Nucleus accumbens (tissue), 56 donors: ENCODE measurements at regions not wholly inside any gene's neighbourhood (a gene's known extent, or its start where the extent isn't known, plus 50 kb on each side); places are given as distances from the start of the nearest gene placed in this dataset.

Experiments
- DNase-seq, 56 donors: peaks; one replicate each; lab custom pipeline; 2025; lab: John Stamatoyannopoulos, UW

- no peak for DNase-seq
These were observed 213.1 kb downstream of the FOXL1 start for GRCh38 chr16:86791287-86792035.

DNA sequence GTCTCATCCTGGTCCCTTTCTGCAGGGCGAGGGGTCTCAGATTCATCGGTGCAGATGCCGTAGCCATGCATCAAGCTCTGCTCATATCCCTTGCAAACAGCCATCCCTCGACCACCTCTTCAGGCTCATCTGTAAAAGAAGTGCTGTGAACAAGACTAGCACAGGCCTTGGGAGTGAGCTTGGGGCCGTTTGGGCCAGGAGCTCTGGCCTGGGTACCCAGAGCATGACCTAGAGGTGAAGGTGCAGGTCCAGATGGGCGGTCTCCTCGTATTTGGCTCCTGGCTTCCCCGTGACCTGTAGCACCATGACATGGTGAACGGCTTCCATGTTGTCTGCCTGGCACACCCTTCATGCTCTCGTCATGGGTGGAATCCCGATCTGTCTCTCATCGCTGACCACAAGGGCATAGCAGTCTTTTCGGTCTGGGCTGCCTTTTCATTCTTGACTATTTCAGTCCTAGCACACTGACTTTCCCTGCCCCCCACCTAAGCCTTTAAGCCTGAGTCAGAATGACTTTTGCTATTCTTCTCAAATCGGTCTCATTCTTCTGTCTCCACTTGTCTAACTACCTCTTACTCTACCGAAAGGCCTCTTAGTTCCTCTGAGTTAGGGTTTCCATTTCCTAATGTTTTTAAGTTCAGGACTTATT, 216.0 kb downstream of the FOXL1 start:
- DNase-seq: no peak

- DNase-seq: no peak
These were observed 219.4 kb downstream of the FOXL1 start for GRCh38 chr16:86797700-86798099.

- no peak for DNase-seq
These were observed 220.1 kb downstream of the FOXL1 start for GRCh38 chr16:86798247-86799041.

DNA sequence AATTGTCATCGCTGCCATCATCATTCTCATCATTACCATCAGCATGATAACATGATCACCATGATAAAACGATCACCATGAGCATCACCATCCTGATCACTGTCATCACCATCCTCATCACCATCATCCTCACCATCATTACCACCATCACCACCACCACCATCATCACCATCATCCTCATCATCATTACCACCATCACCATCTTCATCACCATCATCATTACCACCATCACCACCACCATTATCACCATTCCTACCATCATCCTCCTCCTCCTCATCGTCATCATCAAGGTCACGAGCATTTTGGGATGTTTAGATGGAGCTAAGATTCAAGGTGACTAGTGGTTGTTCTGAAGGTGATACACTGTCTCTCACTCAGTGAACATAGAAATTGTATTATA, 221.0 kb downstream of the FOXL1 start:
- DNase-seq: no peak

GRCh38 chr16:86800894-86801293, 222.5 kb downstream of the FOXL1 start:
- DNase-seq: no peak

DNA sequence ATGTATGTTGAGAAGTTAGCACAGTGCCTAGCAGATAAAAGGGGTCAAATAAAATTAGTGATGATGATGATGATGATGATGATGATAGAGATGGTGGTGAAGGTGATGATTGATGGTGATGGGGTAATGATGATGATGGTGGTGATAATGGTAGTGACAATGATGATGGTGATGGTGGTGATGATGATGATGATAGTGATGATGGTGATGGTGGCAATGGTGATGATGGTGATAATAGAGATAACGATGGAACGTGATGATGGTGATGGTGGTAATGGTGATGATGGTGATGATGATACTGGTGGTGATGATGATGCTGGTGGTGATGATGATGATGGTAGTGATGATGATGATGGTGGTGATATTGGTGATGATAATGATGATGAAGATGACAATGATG, 223.7 kb downstream of the FOXL1 start:
- no peak for DNase-seq

DNA sequence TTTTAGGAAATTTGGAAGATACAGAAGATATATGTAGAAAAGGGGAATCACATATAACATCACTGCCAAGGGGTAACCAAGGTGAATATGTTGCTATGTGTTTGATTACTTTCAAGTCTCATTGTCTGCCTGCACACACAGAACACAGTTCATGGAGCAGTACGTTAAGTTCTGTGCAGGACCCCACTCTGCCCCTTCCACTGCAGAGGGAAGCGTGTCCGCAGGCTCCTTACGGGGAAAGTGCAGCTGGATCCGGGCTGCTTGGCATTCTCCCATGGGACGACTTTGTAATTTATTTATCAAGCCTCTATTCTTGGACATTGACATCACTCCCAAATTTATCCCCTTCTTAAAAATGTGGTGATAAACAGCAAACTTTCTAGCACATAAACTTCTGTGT, 226.8 kb downstream of the FOXL1 start:
- no peak for DNase-seq

DNA sequence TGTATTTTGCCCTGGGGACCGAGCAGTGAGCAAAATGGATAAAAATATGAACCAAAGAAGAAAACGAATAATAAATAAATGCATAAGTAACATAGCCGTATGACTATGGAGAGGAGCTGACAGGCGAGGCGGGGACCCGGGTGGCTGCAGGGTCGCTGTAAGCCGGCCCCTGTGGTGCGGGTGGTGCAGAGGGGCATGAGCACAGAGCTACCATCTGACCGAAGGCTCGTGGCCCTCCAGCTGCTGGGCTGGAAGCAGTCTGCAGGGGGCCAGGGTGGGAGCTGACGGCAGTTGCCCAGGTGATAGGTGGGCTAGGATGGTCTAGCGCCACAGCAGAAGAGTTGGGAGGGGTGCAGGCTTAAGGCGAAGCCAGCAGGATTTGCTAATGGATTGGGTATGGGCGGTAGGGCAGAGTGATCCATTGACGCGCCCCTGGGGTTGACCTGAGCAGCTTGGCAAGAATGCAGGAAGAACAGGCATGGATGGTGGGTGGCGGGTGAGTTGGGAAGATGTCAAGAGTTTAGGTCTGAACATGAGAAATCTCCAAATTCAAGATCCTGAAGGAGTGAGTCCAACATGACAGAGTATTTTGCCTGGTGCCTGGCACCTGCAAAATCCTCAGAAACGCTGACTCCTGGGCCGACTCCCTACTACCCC, 228.0 kb downstream of the FOXL1 start:
- no peak for DNase-seq

DNA sequence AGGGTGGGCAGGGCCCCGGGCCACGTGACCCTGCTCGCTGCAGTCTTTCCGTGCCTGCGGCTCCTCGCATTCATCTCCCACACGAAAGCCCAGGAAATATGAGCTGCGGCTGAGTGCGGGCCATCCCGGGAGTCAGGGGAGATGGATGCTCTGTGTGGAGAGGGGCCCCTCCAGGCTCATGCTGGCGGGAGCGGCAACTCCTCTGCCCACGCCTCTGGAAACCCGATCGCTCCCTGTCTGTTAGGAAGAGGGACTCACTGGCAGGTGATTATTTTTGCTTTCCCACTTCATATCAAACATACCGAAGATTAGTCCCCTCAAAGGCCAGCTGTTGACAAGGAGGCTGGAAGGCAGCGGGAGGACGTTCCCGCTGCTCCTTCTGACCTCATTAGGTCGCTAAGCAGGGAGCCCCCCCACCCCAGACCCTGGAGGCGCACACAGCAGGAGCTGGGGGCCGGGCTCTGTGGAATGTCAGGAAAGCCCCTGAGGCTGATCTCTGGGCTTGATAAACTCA, 228.5 kb downstream of the FOXL1 start:
- DNase-seq: no peak

DNA sequence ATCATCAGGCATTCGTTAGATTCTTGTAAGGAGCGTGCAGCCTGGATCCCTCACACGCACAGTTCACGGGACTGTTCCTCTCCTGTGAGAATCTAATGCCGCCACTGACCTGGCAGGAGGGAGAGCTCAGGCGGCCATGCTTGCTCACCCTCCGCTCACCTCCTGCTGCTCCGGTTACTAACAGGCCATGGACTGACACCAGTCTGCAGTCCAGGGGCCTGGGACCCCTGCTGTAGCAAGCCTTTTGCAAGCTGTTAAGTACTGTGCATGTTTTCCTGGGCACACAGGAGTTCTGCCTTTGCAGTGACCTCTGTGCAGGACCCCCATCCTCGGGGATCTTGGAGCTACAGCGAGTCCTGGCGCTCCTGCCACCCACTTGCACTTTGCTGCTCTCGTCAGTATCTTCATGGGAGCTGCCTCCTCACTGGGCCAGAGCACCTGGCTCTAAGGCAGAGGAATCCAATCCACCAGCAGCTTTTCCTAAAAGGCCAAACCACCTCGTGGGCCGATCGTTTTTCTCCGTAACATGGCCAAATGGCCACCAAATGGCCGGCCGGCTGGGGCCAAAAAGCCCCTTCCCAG, 230.6 kb downstream of the FOXL1 start:
- no peak for DNase-seq

GRCh38 chr16:86809458-86809955, 231.2 kb downstream of the FOXL1 start:
- DNase-seq: no peak

DNA sequence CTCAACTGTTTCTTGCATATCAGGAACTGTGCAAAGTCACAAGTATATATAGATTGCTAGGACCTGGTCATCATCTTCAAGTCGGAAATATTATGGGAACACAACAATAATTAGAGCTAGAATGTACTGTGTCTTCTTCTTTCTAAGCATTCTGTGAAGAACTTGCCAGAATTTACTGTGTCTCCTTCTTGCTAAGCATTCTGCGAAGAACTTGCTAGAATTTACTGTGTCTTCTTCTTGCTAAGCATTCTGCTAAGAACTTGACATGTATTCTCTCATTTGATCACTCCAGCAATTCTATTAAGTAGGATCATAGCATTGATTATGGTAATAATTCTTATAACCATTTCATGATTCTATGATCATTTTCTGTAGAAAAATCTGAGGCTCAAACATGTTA, 231.7 kb downstream of the FOXL1 start:
- no peak for DNase-seq

DNA sequence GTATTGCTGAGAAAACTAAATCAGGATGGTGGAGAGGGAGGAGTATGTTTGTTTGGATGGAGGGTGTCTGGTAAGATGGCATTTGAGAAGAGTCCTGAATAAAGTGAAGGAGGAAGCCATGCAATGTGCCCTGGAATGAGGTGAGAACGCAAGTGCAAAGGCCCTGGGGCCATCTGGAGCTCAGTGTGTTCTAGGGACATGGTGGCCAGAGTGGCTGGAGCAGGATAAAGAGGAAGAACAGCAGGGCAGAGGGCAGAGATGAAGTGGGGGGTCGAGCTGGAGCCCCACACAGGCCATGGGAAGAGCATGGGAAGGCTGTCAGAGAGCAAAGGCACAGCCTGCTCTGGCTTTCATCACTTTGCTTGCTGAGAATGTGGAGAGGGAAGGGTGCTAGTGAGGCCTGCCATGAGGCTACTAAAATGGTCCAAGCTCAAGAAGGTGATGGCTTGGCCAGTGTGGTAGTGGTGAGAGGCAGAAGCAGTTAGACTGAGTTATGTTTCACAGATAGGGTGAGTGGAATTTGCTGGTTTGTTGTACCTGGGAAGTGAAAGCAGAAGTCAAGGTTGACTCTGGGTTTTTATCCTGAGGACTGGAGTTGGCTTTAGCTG, 234.1 kb downstream of the FOXL1 start:
- DNase-seq: no peak

DNA sequence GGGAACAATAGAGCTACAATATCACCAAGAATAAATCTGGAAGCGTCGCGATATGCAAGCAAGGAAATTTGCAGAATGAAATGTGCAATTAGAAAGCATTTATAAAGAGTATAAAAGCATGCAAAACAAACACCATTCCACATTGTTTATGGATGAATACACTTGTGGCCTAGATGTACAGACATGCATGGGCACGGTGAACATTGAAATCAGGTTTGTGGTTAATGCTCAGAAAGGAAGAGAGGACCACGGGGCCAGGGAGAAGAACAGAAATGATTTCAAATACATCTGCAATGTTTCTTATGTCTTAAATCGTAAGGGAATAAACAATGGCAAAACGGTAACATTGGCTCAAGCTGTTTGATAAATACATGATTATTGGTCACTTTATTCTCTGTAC, 235.9 kb downstream of the FOXL1 start:
- DNase-seq: no peak

GRCh38 chr16:86816930-86817625, 238.7 kb downstream of the FOXL1 start:
- no peak for DNase-seq

DNA sequence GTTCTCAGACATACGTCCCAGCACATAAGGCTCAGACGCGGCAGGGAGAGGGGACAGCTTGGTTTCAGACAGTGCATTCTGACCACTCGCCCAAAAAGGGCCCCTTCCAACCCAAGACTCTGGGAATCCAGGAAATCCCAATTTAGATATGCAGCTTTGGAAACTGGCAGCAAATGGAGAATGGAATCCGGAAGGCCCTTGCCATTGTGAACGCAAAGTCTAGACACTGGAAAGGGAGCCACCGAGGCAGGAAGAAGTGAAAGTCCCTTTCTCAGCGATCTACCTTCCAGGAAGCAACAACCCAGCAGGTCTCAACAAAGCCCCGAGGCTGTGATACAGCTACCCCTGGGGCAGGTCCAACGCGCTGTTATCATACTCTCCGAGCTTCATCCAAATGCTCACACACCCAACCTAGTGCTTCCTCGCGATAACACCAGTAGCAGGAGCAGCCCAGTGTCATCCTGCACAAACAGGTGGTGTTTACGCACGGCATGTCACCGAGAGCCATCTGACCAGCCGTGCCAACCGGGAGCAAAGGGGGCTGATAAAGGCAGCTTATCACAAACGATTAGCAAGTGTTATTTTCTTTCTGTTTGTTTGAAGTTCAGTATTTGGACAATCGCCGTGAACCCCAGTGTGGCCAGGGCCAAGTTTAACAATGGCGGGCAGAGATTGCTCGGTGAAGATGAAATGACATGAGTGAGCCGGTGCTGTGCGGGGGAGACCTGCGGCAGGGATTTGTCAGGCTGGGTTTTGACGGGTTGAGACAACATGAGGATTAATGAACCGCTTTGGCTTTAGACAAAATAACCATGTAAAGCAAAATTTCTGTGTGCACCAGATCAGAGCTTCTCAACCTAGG, 240.6 kb downstream of the FOXL1 start:
- DNase-seq: no peak

GRCh38 chr16:86819533-86819892, 241.2 kb downstream of the FOXL1 start:
- DNase-seq: no peak
